CD4-positive, alpha-beta memory T cell (primary cell): ENCODE measurements at regions not wholly inside any gene's neighbourhood (a gene's known extent, or its start where the extent isn't known, plus 50 kb on each side); places are given as distances from the start of the nearest gene placed in this dataset.

Source experiments
- CTCF ChIA-PET: fragments of 350-600 bp; sonication (Branson Sonifier 250); formaldehyde crosslinking; loops from one replicate; lab custom pipeline; 2021; ENCODE audit warnings: inconsistent platforms; ENCODE audit not compliant: partially characterized antibody; lab: Charles Lee
- POLR2A ChIA-PET: fragments of 350-600 bp; sonication (Branson Sonifier 250); formaldehyde crosslinking; loops from one replicate; lab custom pipeline; 2021; ENCODE audit not compliant: partially characterized antibody; lab: Charles Lee
- DNase-seq, 5 donors: peaks; one replicate each; pipeline versions ENCODE4 v3.0.0 to v3.0.0-alpha.2; 2020 to 2022; ENCODE audit warnings: mixed read lengths in 1 of 5
- H3K27ac ChIP-seq: one replicate; pipeline ENCODE4 v1.7.0; 2013; ENCODE audit warnings: low read depth, low read length
- H3K27me3 ChIP-seq: 2 replicates; pipeline ENCODE4 v1.7.0; 2013; ENCODE audit warnings: mild to moderate bottlenecking, low read length, moderate library complexity; ENCODE audit not compliant: insufficient read depth
- H3K36me3 ChIP-seq: 2 replicates; pipeline ENCODE4 v1.7.0; 2013; ENCODE audit warnings: mild to moderate bottlenecking, low read length, moderate library complexity; ENCODE audit not compliant: insufficient read depth
- H3K4me1 ChIP-seq: 2 replicates; pipeline ENCODE4 v1.7.0; 2013; ENCODE audit warnings: mild to moderate bottlenecking, low read length, moderate library complexity; ENCODE audit not compliant: insufficient read depth
- H3K4me3 ChIP-seq, 2 donors: one replicate each; pipeline ENCODE4 v1.7.0; 2013; ENCODE audit warnings: low read length in 2 of 2, mild to moderate bottlenecking in 1 of 2
- H3K9me3 ChIP-seq, 2 donors: one replicate each; pipeline ENCODE4 v1.7.0; 2013; ENCODE audit warnings: low read length in 2 of 2, control low read depth in 1 of 2; ENCODE audit not compliant: control insufficient read depth in 1 of 2
- H3K27ac Mint-ChIP-seq, 7 donors: one replicate each; pipeline ENCODE4 v1.8.0; 2020 to 2021; ENCODE audit warnings: mixed read lengths in 7 of 7, mild to moderate bottlenecking in 6 of 7, inconsistent platforms in 3 of 7, moderate library complexity in 3 of 7
- H3K27me3 Mint-ChIP-seq, 2 donors: one replicate each; pipeline ENCODE4 v1.8.0; 2020 to 2021; ENCODE audit warnings: mixed read lengths in 2 of 2
- H3K36me3 Mint-ChIP-seq, 2 donors: one replicate each; pipeline ENCODE4 v1.8.0; 2020 to 2021; ENCODE audit warnings: mixed read lengths in 2 of 2, inconsistent platforms in 1 of 2, mild to moderate bottlenecking in 1 of 2
- H3K4me1 Mint-ChIP-seq, 4 donors: one replicate each; pipeline ENCODE4 v1.8.0; 2020 to 2021; ENCODE audit warnings: mixed read lengths in 4 of 4, mild to moderate bottlenecking in 1 of 4
- H3K4me3 Mint-ChIP-seq, 8 donors: one replicate each; pipeline ENCODE4 v1.8.0; 2020 to 2021; ENCODE audit warnings: mixed read lengths in 8 of 8, mild to moderate bottlenecking in 7 of 8, moderate library complexity in 6 of 8, inconsistent platforms in 3 of 8
- H3K9me3 Mint-ChIP-seq, 8 donors: one replicate each; pipeline ENCODE4 v1.8.0; 2020 to 2021; ENCODE audit warnings: mixed read lengths in 8 of 8, mild to moderate bottlenecking in 5 of 8, inconsistent platforms in 3 of 8, moderate library complexity in 1 of 8
- intact Hi-C: fragments of 100-400 bp; cut with micrococcal nuclease; formaldehyde crosslinking; loops from one replicate; pipeline ENCODE4 v1.15.1; 2023

DNA sequence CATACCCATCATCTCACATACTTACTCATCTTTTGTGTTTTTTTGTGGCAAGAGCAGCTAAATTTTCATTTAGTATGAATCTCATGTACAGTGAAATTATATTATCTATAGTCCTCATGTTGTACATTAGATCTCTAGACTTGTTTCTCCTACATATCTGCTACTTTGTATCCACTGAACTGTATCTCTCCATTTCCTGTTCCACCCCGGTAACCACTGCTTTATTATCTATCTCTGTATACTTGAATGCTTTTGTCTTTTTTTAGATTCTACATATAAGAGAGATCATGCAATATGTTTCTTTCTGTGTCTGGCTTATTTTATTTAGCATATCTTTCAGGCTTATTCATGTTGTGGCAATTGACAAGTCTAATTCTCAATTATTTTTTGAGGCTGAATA is 125.1 kb downstream of the ANKRD7 start:
- H3K27ac ChIP-seq = no peak overlapping the region
- no peaks in the 10 kb centered on the region for H3K27me3 ChIP-seq
- Mint-ChIP-seq H3K4me3 (no peak overlapping the region), H3K36me3 (no peaks in the 10 kb centered on the region), H3K27me3 (no peaks in the 10 kb centered on the region), H3K9me3 (no peaks in the 10 kb centered on the region), H3K27ac (no peak overlapping the region), H3K4me1 (no peaks in the 10 kb centered on the region)
- CTCF ChIA-PET = no interaction called here
- H3K4me3 ChIP-seq = no peak overlapping the region
- no peak for DNase-seq
- intact Hi-C loops = no loop called here
- POLR2A ChIA-PET = no interaction called here
- no peaks in the 10 kb centered on the region for H3K4me1 ChIP-seq
- no peaks in the 10 kb centered on the region for H3K36me3 ChIP-seq
- no peaks in the 10 kb centered on the region for H3K9me3 ChIP-seq

GRCh38 chr7:118350260-118350659 is 125.8 kb downstream of the ANKRD7 start:
- Mint-ChIP-seq H3K27ac (no peak overlapping the region), H3K36me3 (no peaks in the 10 kb centered on the region), H3K9me3 (no peaks in the 10 kb centered on the region), H3K4me3 (no peak overlapping the region), H3K27me3 (no peaks in the 10 kb centered on the region), H3K4me1 (no peaks in the 10 kb centered on the region)
- no peaks in the 10 kb centered on the region for H3K27me3 ChIP-seq
- no peaks in the 10 kb centered on the region for H3K36me3 ChIP-seq
- ChIA-PET CTCF (no interaction called here), POLR2A (no interaction called here)
- no peaks in the 10 kb centered on the region for H3K9me3 ChIP-seq
- DNase-seq = no peak
- intact Hi-C loops = no loop called here
- no peaks in the 10 kb centered on the region for H3K4me1 ChIP-seq
- no peak overlapping the region for H3K4me3 ChIP-seq
- no peak overlapping the region for H3K27ac ChIP-seq

- Histone ChIP-seq H3K27me3 (no peaks in the 10 kb centered on the region), H3K4me1 (no peaks in the 10 kb centered on the region), H3K9me3 (no peaks in the 10 kb centered on the region), H3K4me3 (no peak overlapping the region), H3K27ac (no peak overlapping the region), H3K36me3 (no peaks in the 10 kb centered on the region)
- no peaks in the 10 kb centered on the region for H3K27me3 Mint-ChIP-seq
- H3K4me1 Mint-ChIP-seq = no peaks in the 10 kb centered on the region
- peaks cover 0 to 3% (median under 1%) of the 10 kb centered on the region in 8 donors for H3K9me3 Mint-ChIP-seq
- intact Hi-C loops = no loop called here
- ChIA-PET POLR2A (no interaction called here), CTCF (no interaction called here)
- no peaks in the 10 kb centered on the region for H3K36me3 Mint-ChIP-seq
- DNase-seq = no peak
- H3K27ac Mint-ChIP-seq = no peak overlapping the region
- no peak overlapping the region for H3K4me3 Mint-ChIP-seq
These were observed 128.5 kb downstream of the ANKRD7 start for GRCh38 chr7:118352867-118353453.

DNA sequence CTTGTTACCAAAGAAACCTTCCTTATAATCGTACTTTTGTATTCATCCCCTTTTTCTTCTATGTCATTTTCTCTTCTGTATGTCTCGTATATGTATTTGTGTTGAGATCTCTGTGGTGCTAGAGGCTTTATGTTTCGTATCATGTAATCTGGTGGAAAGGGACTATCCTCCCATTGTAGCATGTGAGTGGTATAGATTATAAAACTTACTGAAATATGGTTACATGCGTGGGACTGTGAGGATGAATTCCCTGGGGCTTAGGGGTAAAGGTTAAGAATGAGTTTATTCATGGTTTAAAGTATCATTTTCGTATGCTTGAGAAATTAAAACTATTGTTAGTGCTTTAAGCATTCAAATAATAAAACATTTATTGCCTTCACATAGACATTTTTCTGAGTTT is 141.9 kb downstream of the ANKRD7 start:
- intact Hi-C loops = no loop called here
- no peak overlapping the region for H3K4me3 ChIP-seq
- CTCF ChIA-PET = no interaction called here
- H3K27me3 Mint-ChIP-seq = no peaks in the 10 kb centered on the region
- H3K27ac Mint-ChIP-seq = no peak overlapping the region
- H3K36me3 ChIP-seq = no peaks in the 10 kb centered on the region
- no peaks in the 10 kb centered on the region for H3K4me1 ChIP-seq
- H3K36me3 Mint-ChIP-seq = no peaks in the 10 kb centered on the region
- H3K4me3 Mint-ChIP-seq = no peak overlapping the region
- peaks cover 0 to 4% (median 0%) of the 10 kb centered on the region in 8 donors for H3K9me3 Mint-ChIP-seq
- H3K4me1 Mint-ChIP-seq = no peaks in the 10 kb centered on the region
- H3K27me3 ChIP-seq = no peaks in the 10 kb centered on the region
- POLR2A ChIA-PET = no interaction called here
- H3K27ac ChIP-seq = no peak overlapping the region
- no peaks in the 10 kb centered on the region for H3K9me3 ChIP-seq
- no peak for DNase-seq

DNA sequence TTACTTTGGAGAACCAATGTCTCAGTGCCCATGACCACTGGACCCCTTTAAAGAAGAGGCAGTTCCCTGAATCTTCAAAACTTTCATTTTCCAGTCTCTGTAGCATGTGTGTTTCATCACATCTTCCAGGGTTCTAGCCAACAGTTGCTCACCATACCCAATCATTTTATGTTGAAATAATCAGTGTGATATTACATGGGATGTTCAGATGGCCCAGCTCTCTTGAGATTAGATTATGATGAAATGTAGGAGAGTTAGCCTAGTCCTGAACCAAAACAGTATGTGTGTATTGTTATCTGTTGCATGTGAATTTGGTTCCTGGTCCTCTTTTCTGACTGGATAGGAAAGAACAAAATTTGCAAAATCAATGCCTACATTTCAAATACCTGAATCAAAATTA is 144.5 kb downstream of the ANKRD7 start:
- H3K4me1 Mint-ChIP-seq = no peaks in the 10 kb centered on the region
- H3K9me3 ChIP-seq = no peaks in the 10 kb centered on the region
- POLR2A ChIA-PET = no interaction called here
- H3K27ac ChIP-seq = no peak overlapping the region
- no peak overlapping the region for H3K4me3 Mint-ChIP-seq
- intact Hi-C loops = no loop called here
- CTCF ChIA-PET = no interaction called here
- no peaks in the 10 kb centered on the region for H3K36me3 Mint-ChIP-seq
- H3K36me3 ChIP-seq = no peaks in the 10 kb centered on the region
- no peaks in the 10 kb centered on the region for H3K4me1 ChIP-seq
- no peak for DNase-seq
- no peak overlapping the region for H3K27ac Mint-ChIP-seq
- H3K27me3 ChIP-seq = no peaks in the 10 kb centered on the region
- H3K4me3 ChIP-seq = no peak overlapping the region
- H3K27me3 Mint-ChIP-seq = no peaks in the 10 kb centered on the region
- H3K9me3 Mint-ChIP-seq = peaks cover 0 to 5% (median 0%) of the 10 kb centered on the region in 8 donors

DNA sequence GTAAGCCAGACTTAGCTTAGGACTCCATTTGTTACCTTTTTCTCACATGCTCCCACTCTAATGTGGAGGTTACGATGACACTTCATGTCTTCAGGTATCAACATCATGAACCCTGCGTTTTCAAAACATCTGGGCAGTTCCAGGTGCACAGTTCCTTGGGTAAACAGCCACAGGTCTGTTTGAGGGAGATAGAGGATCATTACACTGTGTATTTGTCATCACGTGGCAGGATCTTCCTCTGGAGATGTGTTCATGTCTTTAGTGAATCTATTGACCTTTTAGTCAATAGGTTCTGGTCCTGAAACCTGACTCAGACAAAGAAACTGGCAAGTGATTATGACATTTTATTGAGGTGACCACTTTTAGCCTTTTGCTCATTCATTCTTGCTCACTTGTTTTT is 145.5 kb downstream of the ANKRD7 start:
- no peak overlapping the region for H3K4me3 Mint-ChIP-seq
- intact Hi-C loops = no loop called here
- no peaks in the 10 kb centered on the region for H3K27me3 Mint-ChIP-seq
- Histone ChIP-seq H3K4me3 (no peak overlapping the region), H3K4me1 (no peaks in the 10 kb centered on the region), H3K27ac (no peak overlapping the region), H3K27me3 (no peaks in the 10 kb centered on the region), H3K36me3 (no peaks in the 10 kb centered on the region), H3K9me3 (no peaks in the 10 kb centered on the region)
- H3K27ac Mint-ChIP-seq = no peak overlapping the region
- CTCF ChIA-PET = no interaction called here
- POLR2A ChIA-PET = no interaction called here
- no peaks in the 10 kb centered on the region for H3K36me3 Mint-ChIP-seq
- H3K9me3 Mint-ChIP-seq = peaks cover 0 to 5% (median 0%) of the 10 kb centered on the region in 8 donors
- no peak for DNase-seq
- H3K4me1 Mint-ChIP-seq = no peaks in the 10 kb centered on the region

- CTCF ChIA-PET = no interaction called here
- Histone ChIP-seq H3K9me3 (no peaks in the 10 kb centered on the region), H3K36me3 (no peaks in the 10 kb centered on the region), H3K27me3 (no peaks in the 10 kb centered on the region), H3K4me1 (no peaks in the 10 kb centered on the region), H3K4me3 (no peak overlapping the region), H3K27ac (no peak overlapping the region)
- Mint-ChIP-seq H3K4me1 (no peaks in the 10 kb centered on the region), H3K4me3 (no peak overlapping the region), H3K27me3 (no peaks in the 10 kb centered on the region), H3K36me3 (no peaks in the 10 kb centered on the region), H3K9me3 (peaks cover 0 to 5% (median 0%) of the 10 kb centered on the region in 8 donors), H3K27ac (no peak overlapping the region)
- no peak for DNase-seq
- intact Hi-C loops = no loop called here
- POLR2A ChIA-PET = no interaction called here
These were observed 148.0 kb downstream of the ANKRD7 start for GRCh38 chr7:118372530-118372929.

DNA sequence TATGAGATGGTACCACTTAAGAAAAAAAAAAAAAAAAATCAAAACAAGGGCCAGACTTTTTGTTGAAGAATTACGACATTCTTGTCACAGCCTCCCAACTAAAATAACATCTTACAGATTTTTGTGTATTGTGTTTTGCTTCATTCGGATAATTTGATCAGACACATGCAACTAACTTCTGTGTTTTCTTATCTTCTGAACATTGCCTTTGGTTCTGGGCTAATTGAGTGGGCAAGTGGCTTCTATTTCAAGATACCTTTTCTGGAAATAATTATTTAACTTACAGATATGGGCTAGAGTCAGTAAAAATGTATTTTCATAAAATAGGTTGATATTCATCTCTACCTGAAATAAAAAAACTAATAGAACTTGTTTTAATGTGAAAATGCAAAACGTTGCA is 165.1 kb downstream of the ANKRD7 start:
- intact Hi-C loops = no loop called here
- Histone ChIP-seq H3K4me1 (no peaks in the 10 kb centered on the region), H3K27ac (no peak overlapping the region), H3K9me3 (no peaks in the 10 kb centered on the region), H3K27me3 (no peaks in the 10 kb centered on the region), H3K36me3 (no peaks in the 10 kb centered on the region), H3K4me3 (no peak overlapping the region)
- peaks cover 0 to 4% (median 0%) of the 10 kb centered on the region in 8 donors for H3K9me3 Mint-ChIP-seq
- no peaks in the 10 kb centered on the region for H3K27me3 Mint-ChIP-seq
- H3K4me1 Mint-ChIP-seq = no peaks in the 10 kb centered on the region
- H3K27ac Mint-ChIP-seq = no peak overlapping the region
- H3K36me3 Mint-ChIP-seq = no peaks in the 10 kb centered on the region
- DNase-seq = no peak
- no peak overlapping the region for H3K4me3 Mint-ChIP-seq
- POLR2A ChIA-PET = no interaction called here
- CTCF ChIA-PET = no interaction called here
